ENCODE measurements at regions not wholly inside any gene's neighbourhood (a gene's known extent, or its start where the extent isn't known, plus 50 kb on each side); places are given as distances from the start of the nearest gene placed in this dataset.

GRCh38 chr15:36313736-36314280, 265.6 kb upstream of the CDIN1 start:
- no peak for TF ChIP-seq CTCF (conservative IDR thresholded peaks at IDR 0.05 in 1 of 2, IDR thresholded peaks at IDR 0.05 in 1 of 2; ENCODE audit: low read depth in 1 of 2, low read length in 2 of 2)
- no peak for TF ChIP-seq EZH2 (IDR thresholded peaks at IDR 0.05; ENCODE audit: low read length, missing control alignments)
